GM18873 (cell line): ENCODE measurements at regions not wholly inside any gene's neighbourhood (a gene's known extent, or its start where the extent isn't known, plus 50 kb on each side); places are given as distances from the start of the nearest gene placed in this dataset.
"Not testable (repeated sequence)": the region's sequence is repeated elsewhere in the genome, so short reads cannot be mapped to it uniquely, and the experiment has no call there.

Experiments used
- ATAC-seq: cut with Tn5 transposase; IDR thresholded peaks from one replicate; pipeline ENCODE4 v1.9.1; 2021; ENCODE audit warnings: mild to moderate bottlenecking, moderate library complexity, moderate number of reproducible peaks; ENCODE audit not compliant: unreplicated experiment, low FRiP score

DNA sequence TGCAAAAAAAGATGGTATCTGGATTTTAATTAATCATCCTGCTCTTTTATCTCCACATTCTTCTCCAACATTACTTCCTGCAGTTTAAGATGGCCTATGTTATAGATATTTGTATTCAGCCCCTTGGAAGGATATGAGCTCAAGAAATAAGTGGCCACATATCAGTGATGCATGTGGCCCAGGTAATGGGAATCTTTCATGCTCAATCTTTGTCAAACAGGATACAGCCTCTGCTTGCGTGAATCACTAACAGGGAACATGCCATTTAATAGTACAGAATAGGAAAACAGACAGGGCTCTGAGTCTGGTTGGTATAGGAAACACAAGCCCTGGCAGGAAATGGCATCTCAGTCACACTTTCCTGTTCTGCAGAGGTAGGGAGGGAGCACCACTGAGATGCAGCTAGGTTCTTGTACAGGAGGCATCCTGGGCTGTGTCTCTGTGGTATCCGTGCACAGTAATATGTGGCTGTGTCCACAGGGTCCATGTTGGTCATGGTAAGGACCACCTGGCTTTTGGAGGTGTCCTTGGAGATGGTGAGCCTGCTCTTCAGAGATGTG, 774.6 kb downstream of the TMEM121 start:
- not testable (repeated sequence) for ATAC-seq

DNA sequence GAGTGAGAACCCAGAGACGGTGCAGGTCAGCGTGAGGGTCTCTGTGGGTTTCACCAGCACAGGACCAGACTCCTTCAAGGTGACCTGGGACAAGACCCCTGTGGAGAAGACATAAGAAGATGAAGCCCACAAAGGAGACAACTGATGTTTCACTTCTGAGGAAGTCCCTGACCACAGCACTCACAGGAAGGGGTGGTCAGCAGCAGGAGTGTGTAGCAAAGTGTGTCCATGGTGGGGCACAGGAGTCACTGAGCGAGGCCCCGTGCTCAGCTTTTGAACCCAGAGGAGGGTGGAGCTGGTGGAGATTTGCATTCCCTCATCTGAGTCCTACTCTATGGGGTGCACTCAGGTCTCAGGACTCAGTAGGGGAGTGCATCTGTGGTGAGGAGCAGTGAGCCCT, 775.2 kb downstream of the TMEM121 start:
- not testable (repeated sequence) for ATAC-seq

DNA sequence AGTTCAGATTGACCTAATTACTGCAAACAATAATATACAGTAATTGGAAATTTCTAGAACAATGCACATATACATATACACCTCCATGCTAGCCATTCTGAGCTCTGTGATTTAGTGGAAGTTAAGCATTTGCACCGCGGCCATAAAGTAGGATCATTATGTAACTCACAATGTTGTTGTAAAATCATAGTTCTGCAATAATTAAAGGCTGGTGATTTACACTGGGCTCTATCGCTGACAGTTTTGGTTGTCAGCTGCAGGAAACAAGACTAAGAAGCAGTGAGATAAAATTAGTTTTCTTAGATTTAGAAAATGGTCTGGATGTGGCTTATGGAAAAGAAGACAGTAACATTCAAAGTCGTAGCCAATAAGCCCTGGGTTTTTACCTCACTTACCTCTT, 776.3 kb downstream of the TMEM121 start:
- no peak for ATAC-seq

DNA sequence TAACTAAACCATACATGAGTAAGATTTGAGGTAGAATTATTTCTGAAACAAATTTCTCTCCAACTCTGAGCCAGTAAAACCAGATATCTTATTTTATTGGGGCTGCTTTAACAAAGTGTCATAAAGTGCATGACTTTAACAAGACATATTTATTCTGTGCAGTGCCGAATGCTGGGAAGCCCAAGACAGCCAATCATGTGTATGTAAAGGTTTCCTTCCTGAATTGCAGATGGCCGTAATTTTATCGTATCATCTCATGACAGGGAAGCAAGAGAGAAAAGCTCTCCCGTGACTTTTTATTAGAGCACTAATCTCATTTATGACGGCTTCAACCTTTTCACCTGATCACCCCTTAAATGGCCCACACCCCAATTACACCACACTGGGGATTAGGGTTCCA, 777.9 kb downstream of the TMEM121 start:
- ATAC-seq: no peak

DNA sequence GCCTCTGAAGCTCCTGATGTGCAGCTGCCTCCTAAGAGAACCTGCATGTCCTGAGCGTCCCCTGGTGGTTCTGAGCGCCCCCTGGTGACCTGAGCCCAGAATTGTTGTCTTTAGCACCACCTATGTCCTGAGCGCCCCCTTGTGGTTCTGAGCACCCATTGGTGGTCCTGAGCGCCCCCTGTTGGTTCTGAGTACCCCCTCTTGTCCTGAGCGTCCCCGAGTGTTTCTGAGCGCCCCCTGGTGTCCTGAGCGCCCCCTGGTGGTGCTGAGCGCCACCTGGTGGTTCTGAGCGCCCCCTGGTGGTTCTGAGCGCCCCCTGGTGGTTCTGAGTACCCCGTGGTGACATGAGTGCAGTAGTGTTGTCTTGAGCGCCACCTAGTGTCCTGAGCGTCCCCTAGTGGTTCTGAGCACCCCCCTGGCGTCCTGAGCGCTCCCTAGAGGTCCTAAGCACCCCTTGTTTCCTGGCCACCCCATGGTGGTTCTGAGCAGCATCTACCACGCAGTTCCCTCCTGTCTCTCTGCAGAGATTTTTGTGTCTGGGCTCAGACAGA, 782.5 kb downstream of the TMEM121 start:
- ATAC-seq: peak; percentile 69

DNA sequence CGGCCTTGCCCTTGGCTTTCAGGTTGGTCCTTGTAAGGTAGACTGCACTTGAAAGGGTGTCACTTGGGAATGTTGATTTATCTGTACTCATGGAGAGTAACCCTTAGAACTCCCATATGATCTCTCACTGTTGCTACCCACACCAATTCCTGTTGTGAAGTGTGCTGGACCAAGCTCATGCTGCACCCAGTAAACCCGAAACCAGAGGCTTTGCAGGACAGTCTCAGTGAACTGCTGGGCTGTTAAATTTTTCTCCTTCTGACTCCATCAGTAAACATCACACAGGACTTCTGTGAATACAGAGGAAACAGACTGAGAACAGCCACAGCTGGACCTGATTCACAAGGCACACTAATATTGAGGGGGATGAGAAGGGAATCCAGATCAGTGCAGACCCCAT, 783.0 kb downstream of the TMEM121 start:
- ATAC-seq: peak; percentile 19

DNA sequence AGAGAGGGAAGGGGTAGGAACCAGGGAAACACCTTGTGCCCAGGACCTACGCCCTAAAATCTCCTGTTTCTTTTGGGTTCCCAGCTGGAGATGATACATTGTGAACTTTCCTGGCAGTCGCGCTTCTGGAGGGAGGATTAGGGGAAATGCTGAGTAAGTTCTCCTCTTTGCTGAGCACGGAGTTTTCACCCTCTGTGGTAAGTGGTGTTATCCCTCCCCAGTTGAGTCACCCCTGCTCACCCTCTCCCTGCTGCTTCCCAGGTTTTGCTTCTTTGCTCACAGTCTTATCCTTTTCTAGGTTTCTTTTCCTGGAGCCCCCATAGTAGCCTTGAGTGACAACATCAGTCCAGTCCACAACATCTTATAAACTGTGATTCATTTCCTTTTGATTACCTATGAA, 789.1 kb downstream of the TMEM121 start:
- ATAC-seq: no peak

DNA sequence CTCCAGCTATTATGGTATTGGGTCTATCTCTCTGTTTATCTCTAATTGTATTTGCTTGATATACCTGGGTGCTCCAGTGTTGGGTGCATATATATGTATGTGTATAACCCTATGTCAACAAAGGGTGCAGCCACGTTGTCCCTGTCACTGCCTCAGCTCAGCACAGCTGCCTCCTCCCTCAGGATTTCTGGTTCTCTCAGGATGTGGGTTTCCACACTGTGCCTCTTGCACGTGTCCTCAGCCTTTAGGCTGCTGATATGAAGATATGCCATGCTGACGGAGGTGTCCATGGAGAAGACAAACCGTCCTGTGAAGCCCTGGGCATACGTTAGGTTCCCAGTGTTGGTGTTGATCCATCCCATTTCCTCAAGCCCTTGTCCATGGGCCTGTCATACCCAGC, 791.2 kb downstream of the TMEM121 start:
- ATAC-seq: no peak

DNA sequence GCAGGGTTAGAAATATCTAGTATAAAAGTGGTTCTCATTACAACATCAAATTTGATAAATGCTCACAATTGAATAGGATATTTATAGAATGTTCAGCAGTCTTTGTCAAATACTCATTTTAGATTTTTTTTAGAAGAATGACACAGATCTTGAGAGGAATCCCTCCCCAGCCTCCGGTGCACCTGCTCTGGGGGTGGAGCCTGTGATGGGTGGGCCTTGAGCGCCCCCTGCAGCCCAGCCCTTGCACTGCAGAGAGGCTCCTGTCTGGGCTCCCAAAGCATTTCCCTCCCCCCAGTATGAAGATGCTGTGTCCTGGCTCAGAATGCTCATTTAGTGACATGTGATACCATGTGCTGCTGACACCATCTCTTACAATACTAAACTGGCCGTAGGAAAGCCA, 792.3 kb downstream of the TMEM121 start:
- ATAC-seq: no peak

DNA sequence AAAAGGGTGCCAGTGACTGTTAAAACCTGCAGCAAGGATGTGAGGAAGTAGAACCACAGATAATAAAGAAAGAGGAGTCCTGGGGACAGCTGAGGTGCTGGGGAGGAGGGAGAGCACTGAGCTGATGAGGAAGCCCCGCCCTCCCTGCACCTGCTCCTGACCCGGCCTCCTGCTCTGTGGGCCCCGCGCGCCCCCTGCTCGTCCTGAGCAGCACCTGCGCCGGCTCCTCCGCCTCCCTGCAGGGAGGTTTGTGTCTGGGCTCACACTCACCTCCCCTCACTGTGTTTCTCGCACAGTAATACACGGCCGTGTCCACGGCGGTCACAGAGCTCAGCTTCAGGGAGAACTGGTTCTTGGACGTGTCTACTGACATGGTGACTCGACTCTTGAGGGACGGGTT, 797.6 kb downstream of the TMEM121 start:
- not testable (repeated sequence) for ATAC-seq

DNA sequence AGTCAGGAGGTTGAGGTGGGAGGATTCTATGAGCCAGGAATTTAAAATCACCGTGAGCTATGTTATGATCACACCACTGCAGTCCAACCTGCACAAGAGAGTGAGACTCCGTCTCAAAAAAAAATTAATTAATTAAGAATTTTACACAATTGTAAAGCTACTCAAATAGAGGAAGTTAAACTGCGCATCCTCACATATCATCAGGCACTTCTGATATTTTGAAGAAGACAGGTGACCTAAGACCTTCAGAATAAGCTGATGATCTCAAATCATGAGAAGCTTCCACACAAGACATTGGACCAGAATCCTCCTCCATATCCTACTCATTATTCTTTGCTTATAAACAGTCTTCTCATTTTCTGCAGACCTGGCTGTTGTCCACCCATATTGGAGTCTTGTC, 800.9 kb downstream of the TMEM121 start:
- no peak for ATAC-seq

DNA sequence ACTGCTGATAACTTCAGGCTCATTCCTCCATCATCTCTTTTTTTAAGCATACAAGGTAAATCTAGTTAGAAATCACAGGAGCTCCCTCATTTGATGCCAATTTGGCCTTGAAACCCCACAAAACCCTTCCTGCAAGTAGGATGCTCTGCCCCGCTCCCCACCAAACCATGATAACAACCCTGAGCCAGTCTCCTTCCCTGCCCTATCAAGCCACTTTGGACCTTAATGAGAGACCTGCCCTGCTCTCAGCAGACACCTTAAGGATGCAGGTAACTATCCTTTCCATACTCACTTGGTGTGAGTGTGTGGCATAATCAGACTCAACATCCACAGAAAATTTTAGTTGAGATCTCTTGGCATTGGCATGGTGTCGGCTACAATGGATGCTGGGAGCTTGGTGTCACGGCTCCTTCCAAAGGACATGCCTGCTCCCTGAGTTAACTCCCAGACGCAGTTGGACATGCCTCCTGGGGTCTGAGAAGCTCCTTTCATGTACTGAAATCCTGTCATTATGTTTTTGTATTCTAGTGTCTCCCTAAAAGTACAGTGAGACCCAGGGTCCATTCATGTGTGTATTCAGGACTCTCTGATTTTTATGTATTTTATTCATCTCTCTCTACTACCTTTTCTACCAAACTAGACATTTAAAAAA, 801.4 kb downstream of the TMEM121 start:
- ATAC-seq: not testable (repeated sequence)

DNA sequence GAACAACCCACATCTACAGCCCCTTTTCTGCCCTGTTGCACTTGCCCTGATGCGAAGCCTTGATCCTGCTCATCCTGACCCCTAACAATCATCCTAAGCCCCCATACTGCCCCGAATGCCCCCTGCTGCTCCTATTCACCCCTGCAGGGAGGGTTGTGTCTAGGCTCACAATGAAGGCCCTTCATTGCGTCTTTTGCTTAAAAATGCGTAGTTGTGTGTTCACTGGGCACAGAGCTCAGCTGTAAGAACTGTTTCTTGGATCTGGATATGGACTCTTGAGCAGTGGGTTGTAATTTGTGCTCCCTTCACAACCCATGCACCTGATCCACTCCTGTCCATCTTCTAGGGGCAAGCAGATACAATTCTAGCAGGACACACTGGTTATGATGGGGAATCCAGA, 802.9 kb downstream of the TMEM121 start:
- ATAC-seq: not testable (repeated sequence)

DNA sequence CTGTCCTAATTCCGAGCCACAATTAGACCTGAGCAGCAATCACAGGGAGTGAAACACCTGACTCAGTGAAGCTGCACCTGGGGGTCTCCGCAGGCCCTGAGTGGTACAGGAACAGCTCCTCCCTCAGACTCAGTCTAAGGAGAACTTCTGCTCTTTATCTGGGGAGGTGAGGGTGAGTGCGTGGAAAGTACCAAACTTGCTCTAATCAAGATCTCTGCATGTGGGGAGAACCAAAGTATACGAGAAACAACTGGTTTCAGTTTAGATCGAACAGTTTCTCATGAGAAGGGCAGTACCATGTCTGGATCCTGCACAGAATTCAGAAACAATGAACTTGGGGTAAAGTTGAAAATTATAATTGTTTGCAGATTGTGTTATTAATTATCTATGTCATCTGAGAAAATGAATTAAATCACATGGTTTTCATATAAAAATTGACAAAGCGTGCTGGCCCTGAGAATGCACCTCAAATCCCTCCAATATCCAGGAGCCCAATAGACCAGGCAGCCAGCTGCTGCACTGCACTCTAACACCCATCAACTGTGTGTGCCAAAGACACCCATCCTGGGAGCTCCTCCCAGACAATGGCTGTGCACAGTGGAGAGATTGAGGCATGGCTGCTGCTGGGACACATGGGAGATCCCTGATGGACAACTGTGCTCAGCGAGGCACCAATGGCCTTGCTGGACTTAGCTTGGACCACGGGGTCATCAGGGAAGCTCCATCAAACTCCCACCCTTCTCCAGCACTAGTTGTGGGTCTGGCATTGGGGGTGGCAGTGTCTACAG, 803.8 kb downstream of the TMEM121 start:
- ATAC-seq: not testable (repeated sequence)

DNA sequence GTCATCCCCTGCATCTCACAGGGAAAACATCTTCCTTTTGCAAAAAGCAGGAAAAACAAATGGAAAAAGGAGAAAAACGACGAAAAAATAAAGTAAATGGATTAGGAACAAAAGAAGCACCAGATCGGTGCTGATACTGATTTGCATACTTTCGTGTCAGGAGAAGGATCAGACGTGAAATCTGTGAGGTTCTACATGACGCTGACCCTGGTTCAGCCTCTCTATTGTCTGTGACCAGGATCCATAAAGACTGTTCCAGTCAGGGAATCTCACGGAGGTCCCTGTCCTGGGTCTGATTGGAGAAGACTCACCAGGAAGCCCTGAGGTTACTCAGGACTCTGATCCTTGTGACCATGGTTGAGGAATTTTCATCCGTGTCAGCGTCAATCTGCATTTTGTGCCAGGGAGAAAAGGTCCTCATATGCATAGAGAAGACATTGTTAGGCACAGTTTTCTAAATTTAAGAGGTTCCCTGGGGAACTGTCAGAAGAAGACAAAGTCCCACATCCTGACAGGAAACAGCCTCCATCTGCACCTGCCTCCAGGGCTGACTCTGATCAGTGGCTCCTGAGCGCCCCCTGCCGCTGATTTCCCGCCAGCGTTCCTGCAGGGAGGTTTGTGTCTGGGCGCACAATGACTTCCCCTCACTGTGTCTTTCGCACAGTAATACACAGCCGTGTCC, 808.2 kb downstream of the TMEM121 start:
- not testable (repeated sequence) for ATAC-seq

DNA sequence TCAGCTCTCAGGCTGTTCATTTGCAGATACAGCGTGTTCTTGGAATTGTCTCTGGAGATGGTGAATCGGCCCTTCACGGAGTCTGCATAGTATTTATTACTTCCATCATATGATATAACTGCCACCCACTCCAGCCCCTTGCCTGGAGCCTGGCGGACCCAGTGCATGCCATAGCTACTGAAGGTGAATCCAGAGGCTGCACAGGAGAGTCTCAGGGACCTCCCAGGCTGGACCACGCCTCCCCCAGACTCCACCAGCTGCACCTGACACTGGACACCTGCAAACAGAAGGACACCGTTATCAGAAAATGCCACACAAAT, 808.7 kb downstream of the TMEM121 start:
- not testable (repeated sequence) for ATAC-seq

DNA sequence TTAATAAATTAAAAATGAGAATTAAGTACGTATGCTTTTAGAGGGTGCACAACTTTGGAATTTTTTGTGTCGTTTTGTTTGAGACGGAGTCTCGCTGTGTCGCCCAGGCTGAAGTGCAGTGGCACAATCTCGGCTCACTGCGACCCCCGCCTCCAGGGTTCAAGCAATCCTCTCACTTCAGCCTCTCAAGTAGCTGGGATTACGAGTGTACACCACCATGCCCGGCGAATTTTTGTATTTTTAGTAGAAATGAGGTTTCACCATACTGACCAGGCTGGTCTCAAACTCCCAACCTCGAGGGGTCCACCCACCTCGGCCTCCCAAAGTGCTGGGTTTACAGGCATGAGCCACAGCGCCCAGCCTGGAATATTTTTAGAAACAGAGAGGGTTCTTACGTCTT, 812.4 kb downstream of the TMEM121 start:
- not testable (repeated sequence) for ATAC-seq

DNA sequence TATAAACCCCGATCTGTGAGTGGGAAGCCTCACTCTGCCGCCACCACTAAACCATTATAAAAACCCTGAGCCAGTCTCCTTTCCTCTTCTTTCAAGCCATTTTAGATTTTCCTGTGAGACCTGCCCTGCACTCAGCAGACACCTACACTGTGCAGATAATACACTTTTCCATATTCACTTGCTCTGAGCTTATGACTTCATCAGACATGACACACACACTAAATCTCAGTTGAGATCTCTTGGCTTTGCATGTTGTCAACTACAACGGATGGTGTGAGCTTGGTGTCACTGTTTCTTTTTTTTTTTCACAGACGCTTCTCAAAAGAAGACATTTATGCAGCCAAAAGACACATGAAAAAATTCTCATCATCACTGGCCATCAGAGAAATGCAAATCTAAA, 814.3 kb downstream of the TMEM121 start:
- ATAC-seq: not testable (repeated sequence)

DNA sequence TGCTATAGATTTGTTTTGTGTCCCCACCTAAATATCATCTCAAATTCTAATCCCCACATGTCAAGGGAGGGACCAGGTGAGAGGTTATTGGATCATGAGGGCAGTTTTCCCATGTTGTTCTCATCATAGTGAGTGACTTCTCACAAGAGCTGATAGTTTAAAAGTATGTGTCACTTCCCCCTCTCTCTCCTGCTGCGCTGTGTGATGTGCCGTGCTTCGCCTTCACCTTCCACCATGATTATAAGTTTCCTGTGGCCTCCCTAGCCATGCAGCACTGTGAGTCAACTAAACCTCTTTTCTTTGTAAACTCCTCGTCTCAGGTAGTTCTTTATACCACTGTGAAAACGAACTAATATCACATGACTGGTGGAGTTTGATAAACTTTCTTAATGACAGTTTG, 814.8 kb downstream of the TMEM121 start:
- ATAC-seq: not testable (repeated sequence)

DNA sequence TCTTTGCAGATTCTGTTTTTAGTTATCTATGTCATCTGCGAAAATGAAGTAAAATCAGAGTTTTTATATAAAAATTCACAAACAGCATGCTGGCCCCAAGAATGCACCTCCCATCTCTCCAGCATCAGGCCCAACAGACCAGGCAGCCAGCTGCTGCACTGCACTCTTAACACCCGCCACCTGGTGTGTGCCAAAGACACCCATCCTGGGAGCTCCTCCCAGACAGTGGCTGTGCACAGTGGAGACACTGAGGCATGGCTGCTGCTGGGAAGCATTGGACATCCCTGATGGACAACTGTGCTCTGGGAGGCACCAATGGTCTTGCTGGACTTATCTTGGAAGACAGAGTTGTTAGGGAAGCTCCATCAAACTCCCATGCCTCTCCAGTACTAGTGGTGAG, 817.2 kb downstream of the TMEM121 start:
- ATAC-seq: no peak

DNA sequence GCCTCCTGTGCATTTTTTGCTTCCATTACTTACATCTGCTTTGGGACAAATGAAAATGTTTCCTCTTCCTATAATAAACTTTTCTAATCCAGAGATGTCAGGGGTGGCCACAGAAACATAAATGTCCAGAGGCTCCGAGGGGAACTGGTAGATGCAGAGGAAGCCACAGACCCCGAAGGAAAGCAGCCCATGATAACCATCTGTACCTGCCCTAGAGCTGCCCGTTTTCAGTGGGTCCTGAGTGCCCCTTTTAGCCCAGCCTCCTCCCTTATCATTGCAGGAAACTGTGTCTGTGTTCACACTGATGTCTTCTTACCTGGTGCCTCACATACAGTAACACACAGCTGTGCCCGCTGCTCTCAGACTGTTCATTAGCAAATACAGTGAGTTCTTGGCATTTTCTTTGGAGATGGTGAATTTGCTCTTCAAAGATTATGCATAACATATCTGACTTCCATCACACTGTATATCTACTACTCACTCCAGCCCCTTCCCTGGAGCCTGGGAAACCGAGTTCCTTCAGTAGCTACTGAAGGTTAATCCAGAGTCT, 817.8 kb downstream of the TMEM121 start:
- not testable (repeated sequence) for ATAC-seq
